ENCODE measurements at regions not wholly inside any gene's neighbourhood (a gene's known extent, or its start where the extent isn't known, plus 50 kb on each side); places are given as distances from the start of the nearest gene placed in this dataset.
A peak's percentile ranks its signal among the peaks of the same experiment; 100 is the strongest.
"Not testable (repeated sequence)": the region's sequence is repeated elsewhere in the genome, so short reads cannot be mapped to it uniquely, and the experiment has no call there.

DNA sequence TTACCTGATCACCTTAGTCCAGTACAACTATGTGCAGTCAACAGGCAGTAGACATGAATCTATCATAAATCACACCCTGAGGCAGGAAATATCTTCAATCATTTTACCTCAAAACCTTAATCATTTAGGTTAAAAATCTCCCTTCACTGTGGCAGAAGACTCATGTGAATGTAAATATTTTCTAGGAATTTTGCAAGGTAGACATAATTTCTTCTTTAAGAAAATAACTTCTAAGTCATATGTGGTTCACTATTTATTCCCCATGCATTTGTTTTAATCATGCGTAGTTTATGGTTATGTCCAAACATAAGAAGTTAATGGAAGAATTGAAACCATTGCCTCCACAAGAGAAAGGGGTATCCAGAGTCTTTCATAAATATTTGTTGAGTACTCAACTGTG is 97.0 kb downstream of the HMHB1 start:
- DNase-seq = no peak

DNA sequence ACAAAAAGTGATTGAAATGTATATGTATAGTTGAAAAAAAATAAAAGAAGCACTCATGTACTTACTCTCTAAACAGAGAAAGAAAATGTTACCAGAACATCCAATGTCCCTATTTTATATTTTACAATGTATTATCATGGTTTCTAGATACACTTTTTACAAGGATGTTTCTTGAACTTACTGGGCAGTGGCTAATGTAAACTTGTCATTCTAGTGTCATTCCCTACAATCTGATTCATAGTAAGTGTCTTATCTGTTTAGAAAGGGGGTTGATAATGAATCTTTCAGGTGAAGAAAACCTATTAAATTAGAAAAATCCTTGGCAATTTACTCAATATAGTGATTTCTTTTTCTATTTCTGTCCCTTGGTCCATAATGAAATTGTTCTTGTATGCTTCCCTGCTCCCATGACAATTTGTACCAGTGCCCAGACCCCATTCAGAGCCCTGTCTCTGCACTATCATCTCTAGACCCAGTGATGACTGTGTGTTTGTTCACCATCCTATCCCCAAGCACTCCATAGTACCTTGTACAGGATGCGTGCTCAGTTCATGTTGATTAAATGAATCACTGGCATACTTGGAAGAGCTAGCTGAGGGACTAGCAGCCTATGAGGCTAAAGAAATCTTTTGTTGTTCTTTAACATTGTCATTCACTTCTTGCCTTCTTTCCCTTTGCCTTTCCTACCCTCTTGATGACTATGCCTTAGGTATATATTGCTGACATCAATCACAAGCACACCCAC is 101.2 kb downstream of the HMHB1 start:
- DNase-seq = no peak

DNA sequence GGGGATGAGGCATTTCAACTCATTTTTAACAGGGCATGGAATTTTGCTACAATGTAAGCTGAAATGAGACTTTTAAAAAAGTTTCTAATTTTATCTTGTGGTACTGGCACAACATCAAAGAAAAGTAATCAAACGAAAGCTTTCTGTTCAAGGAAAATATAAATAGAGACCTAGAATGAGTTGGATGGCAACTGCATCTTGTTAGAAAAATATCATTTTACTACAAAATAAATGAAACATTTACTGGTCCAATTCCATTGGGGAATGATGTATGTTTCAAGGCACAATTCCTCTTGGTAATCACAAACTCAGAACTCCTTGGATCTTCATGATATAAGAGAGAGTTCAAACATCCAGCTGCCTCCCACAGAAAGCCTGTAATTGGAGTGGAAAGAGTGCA is 102.8 kb downstream of the HMHB1 start:
- DNase-seq = no peak

DNA sequence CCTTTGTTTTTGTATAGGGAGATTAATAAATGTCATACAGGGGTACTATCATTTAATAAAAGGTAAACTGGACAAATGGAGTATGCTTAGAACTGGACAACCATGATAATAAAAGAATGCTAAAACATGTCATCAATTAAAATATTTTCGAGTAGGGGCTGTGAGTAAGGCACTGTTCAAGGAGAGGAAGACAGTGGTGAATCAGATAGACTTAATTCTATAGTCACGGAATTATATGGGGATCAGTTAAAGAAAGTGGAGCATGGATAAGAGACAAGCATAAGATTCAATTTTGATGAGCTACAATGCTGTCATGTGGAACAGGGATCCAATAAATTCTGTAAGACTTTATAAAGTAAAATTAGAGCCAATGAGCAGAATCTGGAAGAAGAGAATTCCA is 104.5 kb downstream of the HMHB1 start:
- no peak for DNase-seq

DNA sequence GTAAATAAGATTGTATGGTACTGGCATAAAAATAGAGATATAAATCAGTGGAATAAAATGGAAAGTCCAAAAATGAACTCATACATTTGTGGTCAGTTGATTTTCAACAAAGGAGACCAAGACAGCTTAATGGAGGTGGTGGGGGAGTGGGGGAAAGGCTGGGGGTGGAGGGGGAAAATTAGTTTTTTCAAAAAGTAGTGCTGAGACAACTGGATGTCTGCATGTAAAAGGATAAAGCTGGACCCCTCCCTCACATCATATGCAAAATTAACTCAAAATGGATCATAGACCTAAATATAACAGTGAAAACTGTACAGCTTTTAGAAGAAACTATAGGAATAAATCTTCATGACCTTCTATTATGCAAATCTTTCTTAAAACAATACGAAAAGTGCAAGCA is 107.0 kb downstream of the HMHB1 start:
- no peak for DNase-seq

DNA sequence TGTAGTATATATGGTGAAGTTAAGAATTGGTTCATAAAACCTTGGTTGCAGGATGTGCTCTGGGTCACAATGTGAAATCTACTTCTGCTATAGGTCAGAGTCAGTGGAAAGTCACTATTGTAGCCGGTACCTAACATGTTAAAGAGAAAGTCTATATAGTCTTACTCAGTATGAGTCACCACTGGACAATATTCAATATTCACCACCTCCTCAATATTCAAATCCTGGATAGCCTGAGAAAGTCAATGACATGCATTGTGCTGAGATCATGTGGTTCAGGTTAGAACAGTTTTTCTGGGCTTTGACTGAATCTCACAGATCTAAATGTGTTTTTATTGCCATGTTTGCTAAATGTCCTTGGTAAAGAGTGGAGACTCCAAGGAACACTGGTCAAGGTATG is 108.8 kb downstream of the HMHB1 start:
- DNase-seq = no peak

DNA sequence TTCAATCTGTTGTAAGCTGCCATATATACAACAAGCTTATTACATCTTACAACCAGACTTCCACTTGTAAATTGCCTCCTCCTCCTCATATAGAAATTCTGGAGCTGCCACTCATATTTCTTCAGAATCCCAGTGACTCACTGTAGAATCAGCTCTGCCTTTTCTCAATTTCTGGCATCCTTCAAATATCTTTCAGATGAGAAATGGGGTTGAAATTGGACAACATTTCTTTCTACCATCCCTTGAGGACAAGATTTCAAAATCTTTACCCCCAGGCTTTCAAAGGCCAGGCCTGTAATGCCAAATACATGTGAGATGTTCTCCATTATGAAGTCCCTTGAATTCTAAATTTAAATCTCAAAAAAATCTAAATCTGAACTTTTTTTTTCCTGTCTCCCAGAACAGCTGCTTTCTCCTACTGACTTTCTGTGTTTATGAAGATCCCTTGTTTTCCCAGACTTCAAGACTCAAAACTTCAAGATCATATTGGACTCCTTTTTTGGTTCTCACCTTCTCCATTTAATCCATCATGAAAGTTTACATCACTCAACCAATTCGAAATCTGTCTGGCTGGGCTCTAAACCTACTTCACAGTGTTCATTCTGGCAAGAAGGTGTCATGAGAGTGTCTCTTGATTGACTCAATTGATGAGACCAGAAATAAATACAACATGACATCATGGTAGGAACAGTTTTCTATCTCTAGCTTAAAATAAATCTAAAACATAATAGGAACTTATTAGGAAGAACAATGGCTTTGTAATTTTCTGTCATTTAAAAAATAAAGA is 109.8 kb downstream of the HMHB1 start:
- peak; percentile 23 for DNase-seq

DNA sequence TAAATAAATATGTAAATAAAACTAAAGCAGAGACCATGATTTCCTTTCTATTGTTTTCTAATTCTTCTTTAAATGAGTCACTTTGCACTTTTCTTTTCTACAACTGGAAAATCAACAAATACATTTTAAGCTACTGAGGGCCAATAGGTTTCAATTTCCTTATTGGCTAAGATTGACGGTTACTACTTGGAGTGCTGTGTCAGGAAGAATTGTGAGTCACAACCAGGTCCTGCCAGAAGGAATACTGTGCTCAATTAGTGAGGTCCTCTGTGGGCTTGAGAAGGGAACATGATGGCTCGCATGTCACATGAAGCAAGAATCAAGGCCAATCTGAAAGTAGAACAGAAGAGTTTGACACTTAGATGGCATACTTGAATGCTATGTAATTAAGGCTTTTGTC is 110.8 kb downstream of the HMHB1 start:
- DNase-seq = peak; percentile 42

DNA sequence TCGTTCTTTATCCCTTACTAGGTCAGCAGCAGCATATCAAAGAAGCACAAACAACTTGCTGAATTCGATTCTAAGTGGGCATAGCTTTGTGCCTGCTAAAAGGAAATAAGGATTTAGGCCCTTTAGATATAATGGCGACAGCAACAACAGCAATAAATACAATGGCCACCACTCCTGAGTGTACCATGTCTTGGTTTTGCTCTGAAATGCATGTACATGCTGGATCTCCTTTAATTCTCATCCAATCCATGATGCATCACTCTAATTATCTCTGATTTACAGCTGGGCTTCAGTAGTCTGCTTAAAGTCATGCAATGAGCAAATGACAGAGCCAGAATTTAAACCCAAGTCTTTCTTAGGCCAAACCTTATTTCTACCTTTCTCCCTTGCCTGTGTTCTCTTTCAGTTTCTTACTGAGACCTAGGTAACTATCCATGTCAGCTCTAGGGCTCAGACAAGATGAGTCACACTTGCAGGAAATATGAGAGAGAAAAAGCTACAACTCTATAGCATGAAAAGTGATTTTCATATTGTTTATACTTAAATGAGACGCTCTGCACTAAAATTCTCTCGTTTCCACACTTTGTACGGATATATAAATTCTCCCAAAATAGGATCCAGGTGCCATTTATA is 111.8 kb downstream of the HMHB1 start:
- DNase-seq = no peak

DNA sequence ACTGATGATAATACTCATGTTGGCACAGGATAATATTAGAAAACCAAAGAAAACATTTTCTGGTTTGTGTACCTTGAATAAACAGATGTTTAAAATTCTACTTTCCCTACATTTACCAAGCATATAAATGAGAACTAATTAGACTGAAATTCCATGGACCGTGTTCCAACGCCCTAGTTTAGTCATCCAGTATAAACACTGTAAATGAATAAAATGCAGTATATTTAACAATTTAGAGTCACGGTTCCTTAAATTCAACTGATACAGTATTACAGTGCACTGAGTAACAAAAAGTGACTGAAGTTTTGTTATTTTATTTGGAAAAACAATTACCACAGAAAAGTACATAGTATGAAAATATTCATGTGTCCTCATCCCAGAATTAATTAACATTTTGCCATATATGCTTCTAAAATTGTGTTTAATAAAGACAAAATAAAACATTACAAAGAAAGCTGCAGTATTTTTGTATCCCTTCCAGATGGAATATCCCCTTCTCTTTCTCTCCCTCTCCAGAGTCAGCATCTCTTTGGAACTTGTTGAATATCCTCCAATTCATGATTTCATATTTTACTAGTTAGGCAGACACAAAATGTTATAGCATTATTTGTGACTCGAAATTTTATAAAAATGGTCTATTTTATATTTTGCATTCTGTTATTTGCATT is 112.5 kb downstream of the HMHB1 start:
- DNase-seq = no peak

DNA sequence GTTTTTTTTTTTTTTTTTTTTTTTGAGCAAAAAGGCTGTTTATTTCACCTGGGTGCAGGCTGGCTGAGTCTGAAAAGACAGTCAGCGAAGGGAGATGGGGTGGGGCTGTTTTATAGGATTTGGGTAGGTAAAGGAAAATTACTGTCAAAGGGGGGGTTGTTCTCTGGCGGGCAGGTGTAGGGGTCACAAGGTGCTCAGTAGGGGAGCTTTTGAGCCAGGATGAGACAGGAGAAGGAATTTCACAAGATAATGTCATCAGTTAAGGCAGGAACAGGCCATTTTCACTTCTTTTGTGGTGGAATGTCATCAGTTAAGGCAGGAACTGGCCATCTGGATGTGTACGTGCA is 113.0 kb downstream of the HMHB1 start:
- not testable (repeated sequence) for DNase-seq

DNA sequence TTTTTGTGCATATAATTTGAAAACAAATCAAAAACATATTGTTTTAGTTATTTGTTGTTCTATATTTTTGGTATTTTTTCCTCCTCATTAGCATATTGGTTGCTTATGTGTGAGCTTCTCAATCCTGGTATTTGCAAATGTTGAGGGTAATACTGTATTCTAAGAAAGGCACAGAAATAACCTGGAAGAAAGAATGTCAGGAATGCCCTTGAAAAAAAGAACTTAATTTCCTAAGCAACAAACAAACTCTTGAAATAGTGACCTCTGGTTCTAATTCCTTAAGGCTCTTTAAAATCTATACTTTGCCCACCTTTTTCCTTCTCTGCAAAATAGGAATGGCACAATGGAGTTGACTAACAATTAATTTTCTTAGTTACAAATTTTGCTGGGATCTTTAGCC is 117.5 kb downstream of the HMHB1 start:
- DNase-seq = no peak

DNA sequence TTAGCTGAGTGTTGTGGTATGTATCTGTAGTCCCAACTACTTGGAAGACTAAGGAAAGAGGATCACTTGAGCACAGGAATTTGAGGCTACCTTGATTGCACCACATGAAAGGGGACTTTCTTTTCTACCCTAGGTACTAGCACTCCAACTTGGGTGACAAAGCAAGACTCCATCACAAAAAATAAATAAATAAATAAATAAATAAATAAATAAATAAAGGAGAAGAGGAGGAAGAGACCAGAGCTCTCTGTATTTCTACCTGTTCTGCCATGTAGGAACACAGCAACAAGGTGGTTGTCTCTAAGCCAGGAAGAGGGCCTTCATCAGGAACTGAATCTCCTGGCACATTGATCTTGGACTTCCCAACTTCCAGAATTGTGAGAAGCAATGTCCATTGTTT is 118.6 kb downstream of the HMHB1 start:
- DNase-seq = no peak

DNA sequence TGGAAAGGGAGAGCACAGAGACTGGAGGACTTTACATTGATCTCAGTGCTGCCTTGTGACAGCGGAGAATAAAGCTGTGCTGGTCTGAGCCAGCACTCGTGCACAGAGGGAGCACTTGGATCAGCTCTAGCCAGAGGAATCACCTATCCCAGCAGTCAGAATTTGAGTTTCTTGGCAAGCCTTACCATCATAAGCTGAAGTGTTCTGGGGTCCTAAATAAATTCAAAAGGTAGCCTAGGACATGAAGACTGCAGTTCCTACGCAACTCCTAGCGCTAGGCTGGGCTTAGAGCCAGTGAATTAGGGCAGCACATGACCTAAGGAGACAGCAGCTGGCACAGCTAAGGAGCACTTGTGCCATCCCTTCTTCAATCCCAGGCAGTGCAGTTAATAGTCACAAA is 119.5 kb downstream of the HMHB1 start:
- DNase-seq = no peak

DNA sequence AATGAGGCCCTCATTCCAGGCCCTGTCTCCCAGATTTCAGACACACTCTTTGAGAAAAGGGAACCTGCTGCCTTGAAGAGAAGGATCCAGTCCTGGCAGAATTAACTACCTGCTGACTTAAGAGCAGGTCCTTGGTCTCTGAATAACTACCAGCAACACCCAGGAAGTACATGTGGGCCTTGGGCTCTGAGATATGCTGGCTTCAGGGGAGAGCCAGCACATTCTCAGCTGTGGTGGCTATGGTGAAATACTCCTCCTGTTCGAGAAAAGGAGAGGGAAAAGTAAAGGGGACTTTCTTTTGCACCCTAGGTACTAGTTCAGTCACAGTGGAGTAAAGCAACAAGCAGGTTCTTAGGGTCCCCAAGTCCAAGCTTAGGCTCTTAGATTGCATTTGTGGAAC is 120.0 kb downstream of the HMHB1 start:
- DNase-seq = no peak

DNA sequence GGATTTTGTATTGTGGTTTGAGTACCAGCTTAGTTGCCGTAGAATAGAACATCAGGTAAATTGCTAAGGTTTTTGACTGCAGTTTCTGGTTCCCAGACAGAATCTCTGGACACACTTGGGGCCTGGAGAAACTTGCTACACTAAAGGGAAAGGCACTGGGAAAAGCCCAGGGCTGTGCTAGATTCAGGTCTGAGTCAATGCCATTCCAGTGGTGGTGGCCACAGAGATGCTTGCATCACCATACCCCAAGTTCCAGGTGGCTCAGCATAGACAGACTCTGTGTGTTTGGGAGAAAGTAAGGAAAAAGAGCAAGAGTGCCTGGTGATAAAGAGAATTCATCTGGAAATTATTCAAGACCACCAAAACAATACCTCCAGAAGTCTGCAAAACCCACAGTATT is 120.6 kb downstream of the HMHB1 start:
- DNase-seq = no peak

DNA sequence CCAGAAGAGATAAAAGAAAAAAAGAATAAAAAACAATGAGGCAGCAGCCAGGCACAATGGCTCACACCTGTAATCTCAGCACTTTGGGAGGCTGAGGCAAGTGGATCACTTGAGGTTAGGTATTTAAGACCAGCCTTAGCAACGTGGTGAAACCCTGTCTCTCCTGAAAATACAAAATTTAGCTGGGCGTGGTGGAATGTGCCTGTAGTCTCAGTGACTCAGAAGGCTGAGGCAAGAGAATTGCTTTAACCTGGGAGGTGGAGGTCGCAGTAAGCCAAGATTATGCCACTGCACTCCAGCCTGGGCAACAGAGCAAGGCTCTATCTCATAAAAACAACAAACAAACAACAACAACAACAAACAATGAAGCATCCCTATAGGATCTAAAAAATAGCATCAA is 121.5 kb downstream of the HMHB1 start:
- no peak for DNase-seq

DNA sequence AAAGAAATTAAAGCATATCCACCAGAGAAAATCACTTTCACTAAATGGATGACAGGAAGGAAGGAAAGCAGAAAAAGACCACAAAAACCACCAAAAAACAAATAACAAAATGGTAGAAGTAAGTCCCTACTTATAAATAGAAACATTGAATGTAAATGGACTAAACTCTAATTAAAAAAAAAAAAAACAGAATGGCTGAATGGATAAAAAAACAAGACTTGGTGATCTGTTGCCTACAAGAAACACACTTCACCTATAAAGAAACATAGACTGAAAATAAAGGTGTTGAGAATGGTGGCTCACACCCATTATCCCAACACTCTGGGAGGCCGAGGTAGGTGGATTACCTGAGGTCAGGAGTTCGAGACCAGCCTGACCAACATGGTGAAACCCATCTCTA is 122.9 kb downstream of the HMHB1 start:
- no peak for DNase-seq

DNA sequence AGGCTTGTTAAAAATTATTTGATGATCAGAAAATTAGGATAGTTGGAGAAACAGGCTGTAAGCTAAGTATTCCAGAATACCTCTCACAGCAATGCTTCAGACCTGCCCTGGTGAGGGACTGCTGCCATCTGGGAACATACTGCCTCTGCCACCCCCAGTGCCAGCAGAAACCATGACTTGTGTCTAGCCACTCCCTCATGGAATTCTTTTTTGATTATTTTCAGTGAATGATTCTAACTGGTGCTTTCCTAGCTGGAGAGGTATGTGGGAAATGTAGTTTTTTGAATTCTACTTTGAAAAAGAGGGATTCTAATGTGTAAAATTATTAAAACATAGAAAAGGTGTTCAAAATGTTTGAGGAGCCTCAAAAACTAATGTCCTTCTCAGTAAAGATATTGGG is 126.3 kb downstream of the HMHB1 start:
- no peak for DNase-seq

DNA sequence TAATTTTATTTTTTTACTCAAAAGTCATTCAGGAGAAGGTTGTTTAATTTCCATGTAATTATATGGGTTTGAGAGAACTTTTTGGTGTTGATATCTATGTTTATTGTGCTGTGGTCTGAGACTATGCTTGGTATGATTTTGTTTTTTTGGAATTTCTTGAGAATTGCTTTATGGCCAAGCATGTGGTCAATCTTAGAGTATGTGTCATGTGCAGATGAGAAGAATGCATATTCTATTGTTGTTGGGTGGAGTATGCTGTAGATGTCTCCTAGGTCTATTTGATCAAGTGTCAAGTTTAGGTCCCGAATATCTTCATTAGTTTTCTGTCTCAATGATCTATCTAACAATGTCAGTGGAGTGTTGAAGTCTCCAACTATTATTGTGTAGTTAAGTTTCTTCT is 134.9 kb downstream of the HMHB1 start:
- no peak for DNase-seq

DNA sequence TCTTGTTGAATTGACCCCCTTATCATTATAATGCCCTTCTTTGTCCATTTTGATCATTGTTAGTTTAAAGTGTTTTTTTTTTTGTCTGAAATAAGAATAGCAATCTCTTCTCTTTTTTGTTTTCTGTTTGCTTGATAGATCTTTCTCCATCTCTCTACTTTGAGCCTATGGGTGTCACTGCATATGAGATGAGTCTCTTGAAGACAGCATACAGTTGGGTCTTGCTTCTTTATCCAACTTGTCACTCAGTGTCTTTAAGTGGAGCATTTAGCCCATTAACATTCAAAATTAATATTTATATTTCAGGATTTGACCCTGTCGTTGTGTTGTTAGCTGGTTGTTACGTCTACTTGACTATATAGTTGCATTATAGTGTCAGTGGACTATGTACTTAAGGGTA is 135.4 kb downstream of the HMHB1 start:
- DNase-seq = no peak

DNA sequence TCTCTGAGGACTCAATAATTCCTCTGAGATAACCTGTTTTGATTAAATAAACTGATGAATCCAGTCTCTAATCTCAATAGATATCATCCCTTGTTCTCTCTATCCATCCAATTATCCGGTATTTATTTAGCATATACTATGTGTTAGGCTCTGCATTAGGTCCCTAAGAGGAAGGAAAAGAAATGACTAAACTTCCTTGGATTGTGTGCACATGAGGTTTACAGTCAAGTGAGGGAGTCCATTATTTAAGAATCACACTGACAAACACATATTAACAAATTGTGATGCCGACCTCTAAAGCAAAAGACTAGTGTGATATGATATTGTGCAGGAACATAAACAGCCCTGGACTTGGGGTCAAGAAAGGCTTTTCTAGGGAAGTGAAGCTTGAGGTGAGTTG is 140.8 kb downstream of the HMHB1 start:
- DNase-seq = no peak

DNA sequence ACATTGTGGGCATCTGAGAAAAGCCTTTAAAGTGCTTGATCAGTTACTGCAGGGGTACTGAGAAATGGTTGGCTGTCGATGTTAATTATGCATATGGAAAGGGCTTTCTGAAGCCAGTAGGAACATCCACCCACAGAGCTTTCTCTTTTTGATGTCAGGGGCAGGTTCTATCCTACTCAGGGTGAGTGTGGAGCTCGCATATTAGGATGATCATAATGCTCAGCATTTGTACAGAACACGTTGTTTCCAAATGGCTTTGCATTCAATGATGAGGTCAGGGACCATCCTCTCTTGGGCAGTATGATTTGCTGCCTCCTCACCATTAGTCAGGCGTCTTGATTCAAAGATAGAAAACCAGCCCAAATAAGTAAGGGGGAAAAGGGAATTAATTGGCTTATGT is 141.9 kb downstream of the HMHB1 start:
- DNase-seq = no peak
